GM12874 (cell line): ENCODE measurements at regions not wholly inside any gene's neighbourhood (a gene's known extent, or its start where the extent isn't known, plus 50 kb on each side); places are given as distances from the start of the nearest gene placed in this dataset.

Source experiments
- TF ChIP-seq, protein P1 (sequence below): IDR thresholded peaks from 2 replicates; pipeline ENCODE4 v1.5.1; 2011; ENCODE audit warnings: low read depth, mild to moderate bottlenecking, control low read depth, low read length, moderate library complexity; ENCODE audit not compliant: insufficient read depth

DNA sequence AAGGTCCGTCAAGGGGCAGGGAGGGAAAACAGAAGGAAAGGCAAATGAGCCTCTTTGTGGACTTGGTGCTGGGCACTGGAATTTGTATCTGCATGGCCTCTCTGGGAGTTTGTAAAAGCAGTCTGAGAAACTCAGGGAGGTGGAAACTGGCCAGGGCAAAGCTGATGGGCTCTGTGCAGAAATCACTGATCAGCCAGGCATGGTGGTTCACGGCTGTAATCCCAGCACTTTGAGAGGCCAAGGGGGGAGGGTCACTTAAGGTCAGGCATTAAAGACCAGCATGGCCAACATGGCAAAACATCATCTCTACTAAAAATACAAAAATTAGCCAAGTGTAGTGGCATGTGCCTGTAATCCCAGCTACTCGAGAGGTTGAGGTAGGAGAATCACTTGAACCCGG is 369.9 kb upstream of the ZNF507 start:
- TF ChIP-seq, protein P1, sequence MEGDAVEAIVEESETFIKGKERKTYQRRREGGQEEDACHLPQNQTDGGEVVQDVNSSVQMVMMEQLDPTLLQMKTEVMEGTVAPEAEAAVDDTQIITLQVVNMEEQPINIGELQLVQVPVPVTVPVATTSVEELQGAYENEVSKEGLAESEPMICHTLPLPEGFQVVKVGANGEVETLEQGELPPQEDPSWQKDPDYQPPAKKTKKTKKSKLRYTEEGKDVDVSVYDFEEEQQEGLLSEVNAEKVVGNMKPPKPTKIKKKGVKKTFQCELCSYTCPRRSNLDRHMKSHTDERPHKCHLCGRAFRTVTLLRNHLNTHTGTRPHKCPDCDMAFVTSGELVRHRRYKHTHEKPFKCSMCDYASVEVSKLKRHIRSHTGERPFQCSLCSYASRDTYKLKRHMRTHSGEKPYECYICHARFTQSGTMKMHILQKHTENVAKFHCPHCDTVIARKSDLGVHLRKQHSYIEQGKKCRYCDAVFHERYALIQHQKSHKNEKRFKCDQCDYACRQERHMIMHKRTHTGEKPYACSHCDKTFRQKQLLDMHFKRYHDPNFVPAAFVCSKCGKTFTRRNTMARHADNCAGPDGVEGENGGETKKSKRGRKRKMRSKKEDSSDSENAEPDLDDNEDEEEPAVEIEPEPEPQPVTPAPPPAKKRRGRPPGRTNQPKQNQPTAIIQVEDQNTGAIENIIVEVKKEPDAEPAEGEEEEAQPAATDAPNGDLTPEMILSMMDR: no peak

DNA sequence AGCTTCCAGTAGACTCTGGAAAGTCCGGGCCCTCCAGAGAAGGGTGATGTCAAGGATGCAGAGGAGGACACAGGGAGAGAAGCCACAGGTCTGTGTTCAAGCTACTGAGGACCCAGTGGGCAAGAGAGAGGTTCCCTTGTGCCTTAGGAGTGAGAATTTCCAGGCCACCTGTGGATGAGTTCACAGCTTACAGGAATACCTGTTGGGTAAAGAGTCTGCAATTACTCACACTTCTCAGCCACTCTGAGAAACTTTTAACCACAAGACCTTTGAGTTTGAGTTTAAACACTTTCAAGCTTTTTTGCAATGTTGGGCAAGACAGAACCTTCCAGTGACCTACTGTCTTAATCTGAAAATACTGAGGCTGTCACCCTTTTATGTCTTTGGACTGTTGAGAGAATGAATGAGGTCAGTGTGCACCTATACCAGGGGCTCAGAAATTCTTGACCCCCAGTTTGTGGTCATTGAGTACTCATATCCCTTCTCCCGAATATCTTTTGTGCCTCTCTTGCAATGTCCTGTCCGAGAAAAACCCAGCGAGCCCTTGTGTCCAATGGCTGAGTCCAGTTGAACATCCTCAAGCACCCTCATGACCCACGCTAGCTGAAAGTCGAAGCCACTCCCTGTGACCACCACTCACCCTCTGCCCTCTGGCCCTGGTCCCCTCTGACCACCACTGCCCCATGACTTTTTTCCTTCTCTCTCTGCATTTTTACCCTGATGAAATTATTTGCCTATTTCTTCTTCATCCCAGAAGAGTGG is 368.5 kb upstream of the ZNF507 start:
- TF ChIP-seq, protein P1: no peak

DNA sequence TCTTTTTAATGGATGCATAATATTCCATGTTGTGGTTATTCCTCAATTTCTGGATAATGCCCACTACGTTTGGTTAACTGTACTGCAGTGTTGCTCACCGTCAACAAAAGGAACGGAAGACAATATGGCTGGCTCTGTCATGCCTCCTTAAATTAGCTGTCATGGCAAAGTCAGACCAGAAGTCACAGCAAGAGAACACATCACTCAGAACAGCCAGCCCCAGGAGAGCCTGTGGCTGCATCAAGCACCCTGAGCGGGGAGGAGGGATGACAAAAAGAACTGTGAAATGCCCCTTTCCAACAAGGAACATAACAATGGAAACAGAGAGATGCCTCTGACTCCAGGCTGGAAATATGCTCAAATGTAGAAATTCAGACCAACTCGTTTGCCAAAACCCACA is 366.0 kb upstream of the ZNF507 start:
- TF ChIP-seq, protein P1: no peak

DNA sequence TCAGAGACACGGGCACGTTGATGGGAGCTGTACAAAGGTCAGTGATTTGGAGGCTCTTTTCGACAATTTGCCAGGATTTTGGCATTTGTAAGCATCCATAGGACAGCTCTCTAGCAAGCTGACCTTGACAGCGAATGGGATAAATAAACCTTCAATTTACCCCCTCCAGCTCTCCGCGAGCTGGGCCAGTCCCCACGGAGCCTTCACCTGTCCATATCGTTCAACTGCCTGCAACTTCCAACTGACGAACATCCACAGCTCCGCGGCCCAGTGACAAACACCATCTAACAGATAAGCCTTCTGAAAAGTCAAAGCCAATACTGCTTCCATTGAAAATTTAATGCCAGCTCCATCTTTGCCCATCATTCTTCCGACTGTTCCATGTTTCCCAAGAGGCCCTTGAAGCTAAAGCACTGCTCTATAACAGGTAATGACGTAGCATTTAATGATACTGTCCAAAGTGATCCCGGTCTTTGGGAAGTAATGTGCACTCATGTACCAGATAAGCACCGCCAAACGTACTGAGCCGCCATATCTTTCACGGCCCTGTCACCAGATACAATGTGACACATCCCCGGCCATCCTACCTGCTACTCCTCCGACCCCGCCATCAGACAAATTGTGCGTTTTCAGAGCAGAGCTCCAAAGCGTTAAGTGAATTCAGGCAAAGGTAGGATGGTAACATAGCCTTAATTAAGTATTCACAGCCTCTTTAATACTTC is 365.3 kb upstream of the ZNF507 start:
- TF ChIP-seq, protein P1: no peak

DNA sequence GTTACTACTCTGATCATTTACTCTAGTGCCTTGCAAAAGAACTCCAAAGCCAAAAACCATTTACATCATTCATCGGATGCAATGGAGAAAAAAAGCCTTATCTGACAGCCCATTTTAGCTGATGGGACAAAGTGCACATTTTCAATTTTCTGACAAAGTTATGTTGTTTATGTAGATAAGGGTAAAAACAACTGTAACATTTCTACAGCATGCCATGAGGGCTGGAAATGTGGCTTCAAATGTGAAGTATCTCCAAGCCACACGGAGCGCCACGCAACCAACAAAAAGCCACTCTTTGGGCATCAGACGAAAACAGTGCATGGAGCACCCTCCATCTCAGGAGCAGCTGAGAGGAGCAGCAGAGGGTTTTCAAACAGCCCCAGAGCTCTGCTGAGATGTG is 364.6 kb upstream of the ZNF507 start:
- TF ChIP-seq, protein P1: no peak

DNA sequence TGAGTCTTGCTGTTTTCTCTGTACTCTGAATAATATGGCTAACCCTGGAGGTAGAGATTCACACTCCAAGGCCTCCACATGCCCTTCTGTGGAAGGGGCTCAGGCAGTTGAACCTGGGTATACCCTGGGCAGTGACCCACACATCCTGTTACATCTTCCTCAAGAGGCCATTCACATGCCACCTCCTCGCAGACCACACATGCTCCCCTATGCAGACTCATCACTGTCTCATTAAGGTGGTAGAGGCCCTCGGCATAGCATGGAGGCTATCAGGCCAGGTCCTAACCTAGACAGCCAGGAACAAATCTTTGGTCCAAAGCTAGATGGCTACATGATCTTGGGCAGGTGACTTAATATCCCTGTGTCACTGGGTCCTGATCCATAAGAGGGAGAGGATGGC is 363.9 kb upstream of the ZNF507 start:
- TF ChIP-seq, protein P1: no peak

DNA sequence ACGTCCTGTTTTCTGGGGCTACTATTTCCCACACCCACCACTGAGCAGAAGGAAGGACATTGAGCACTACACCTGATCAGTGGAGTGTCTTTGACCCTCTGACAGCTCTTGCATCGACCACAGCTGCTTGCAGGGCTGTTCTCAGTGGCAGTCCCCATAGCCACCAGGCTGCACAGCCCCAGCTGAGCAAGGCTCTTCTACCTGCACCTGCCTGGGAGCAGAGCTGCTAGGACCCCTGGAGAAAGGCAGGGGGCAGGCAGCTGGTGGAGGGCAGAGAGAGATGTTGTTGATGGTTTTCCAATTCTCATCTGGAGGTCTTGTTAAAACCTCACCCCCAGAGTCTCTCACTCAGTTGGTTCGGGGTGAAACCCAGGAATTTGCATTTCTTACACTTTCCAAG is 361.8 kb upstream of the ZNF507 start:
- TF ChIP-seq, protein P1: no peak
